Umbilical cord (tissue), 1 donor: ENCODE measurements at regions not wholly inside any gene's neighbourhood (a gene's known extent, or its start where the extent isn't known, plus 50 kb on each side); places are given as distances from the start of the nearest gene placed in this dataset.

ENCODE experiments used
- DNase-seq: peaks from one replicate; pipeline ENCODE4 v3.0.0-alpha.2; 2015; ENCODE audit warnings: low spot score

DNA sequence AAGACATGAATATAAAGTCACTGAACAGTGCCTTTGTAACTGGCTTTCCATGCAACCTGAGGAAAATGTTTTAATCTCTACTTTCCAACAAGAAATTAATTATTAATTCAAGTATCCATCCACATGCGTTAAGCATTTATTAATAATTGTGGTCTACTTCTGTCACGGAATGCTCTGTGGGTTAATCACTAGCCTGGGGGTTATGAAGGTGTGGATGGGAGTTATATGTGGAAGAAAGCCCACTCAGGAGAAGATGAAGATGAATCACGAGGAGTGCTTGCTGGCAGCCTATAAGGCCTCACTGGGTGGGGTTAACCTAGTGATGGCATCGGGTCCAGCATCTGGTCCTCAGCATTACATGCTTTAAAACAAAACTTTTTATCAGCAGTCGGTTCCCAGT lies 99.5 kb upstream of the AVPR1A start:
- DNase-seq: no peak

GRCh38 chr12:63238892-63239291 lies 87.9 kb upstream of the AVPR1A start:
- DNase-seq: no peak

DNA sequence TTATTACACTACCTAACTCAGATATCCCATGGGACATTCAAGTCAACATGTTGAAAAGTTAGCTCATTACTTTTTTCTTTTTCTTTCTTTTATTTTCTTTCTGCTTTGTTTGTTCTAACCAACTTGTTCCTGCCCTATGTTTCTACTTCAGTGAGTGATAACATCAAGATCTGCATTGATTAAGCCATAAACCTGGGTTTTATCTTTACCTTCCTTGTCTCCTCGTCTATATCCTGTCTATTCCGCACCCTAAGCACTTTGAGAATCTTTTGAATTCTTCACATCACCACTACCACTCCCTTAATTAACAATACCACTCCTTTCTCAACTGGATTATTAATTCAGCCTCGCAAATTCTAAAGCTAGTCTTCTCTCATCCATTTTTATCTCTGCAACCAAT lies 81.9 kb upstream of the AVPR1A start:
- no peak for DNase-seq

GRCh38 chr12:63228853-63229252 lies 77.9 kb upstream of the AVPR1A start:
- no peak for DNase-seq

DNA sequence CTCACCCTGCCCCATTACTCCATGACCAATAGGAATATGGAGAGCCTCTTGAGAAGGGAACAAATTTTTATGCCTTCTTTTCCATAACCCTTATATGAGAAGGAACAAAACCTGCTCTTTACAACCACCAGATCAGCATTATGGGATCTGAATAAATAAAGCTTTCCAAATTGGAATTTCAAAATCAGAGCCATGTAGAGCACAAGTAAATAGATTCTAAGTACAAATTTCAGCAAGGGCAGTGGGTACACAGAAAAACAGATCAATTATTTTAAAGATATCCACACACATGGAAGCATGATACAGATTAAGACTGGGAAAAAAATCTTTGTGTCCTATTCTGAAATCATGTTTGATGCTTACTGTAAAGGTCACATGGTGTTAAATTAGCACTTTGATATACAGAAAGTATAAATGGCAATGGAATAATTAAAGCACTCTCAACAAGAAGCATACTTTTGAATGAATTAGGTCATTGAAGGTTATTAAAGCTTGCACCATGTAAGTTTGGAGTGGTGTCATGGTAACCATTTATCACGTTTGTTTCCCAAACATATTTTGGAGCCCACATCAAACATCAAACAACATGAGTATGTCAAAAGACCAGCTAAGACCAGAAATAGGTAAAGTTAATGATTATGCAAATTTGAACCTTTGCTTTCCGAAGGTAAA lies 75.9 kb upstream of the AVPR1A start:
- DNase-seq: no peak

DNA sequence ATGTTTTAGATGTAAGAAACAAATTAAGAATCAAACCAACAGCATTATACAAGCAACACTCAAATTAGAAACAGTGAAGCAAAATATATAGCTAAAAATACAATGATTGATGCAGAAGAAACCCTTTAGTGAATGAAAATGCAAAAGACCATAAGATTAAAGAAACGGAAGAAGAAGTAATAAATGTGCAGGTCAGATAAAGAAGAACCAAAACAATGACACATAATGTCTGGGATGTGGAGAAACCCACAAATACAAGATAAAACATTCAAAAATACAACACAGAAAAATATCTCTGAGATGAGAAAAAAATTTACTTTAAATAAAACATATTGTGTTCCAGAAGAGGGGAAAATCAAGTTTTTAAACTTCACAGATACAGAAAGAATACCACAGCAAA lies 73.4 kb upstream of the AVPR1A start:
- DNase-seq: no peak

GRCh38 chr12:63223128-63223527 lies 72.1 kb upstream of the AVPR1A start:
- no peak for DNase-seq

GRCh38 chr12:63222582-63222981 lies 71.6 kb upstream of the AVPR1A start:
- DNase-seq: no peak

DNA sequence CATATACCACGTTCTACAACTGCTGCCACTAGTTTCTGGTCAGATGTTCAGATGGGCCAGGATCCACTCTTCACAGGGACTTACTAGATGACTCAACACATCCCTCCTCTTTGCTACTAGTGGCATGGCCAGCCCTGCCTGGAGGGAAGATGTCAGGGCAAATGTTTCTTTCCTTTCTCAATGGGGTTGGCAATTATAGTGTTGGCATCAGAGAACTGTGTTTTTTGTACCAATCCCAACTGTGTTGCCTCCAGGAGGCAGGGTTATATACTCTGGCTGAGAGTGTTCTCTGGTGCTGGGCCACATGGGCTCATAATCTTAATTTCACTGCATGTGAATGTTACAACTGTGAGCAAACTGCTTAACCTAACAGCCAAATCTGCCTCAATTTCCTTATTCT lies 69.9 kb upstream of the AVPR1A start:
- no peak for DNase-seq

DNA sequence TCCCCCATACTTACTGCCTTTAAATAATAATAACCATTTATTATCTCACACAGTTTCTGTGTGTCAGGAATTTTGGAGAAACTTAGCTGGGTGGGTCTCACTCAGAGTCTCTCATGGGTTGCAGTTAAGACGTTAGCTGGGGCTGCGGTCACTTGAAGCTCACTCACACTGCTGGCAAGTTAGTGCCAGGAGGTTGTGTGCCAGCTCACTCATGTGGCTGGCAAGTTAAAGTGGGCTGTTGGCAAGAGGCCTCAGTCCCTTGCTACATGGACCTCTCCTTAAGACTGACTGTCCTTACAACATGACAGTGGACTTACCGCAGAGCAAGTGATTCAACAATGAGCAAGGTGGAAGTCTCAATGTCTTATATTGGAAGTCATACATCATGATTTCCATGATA lies 61.3 kb upstream of the AVPR1A start:
- DNase-seq: no peak

- DNase-seq: no peak
Observed at GRCh38 chr12:63208956-63209355, 58.0 kb upstream of the AVPR1A start.

- DNase-seq: peak; percentile 61
Observed at GRCh38 chr12:63206909-63207308, 55.9 kb upstream of the AVPR1A start.

DNA sequence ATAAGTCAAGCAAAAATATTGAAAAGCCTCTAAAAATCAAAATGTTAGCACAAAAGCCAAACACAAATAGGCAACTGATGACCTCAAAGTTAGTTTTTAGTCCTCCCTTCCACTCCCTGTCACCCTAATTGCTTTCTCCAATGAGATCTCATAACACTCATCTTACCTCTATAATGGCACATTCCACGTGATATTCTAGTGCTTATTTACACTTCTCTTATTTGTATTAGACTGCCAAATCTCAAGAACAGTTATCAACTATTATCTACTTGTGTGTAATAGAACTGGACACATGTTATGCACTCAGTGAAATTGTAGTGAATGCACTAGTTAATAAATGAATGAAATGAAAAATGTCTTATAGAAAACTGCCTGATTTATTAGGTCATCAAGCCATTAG lies 55.5 kb upstream of the AVPR1A start:
- no peak for DNase-seq
